Heart left ventricle (tissue), 13 donors: ENCODE measurements at regions not wholly inside any gene's neighbourhood (a gene's known extent, or its start where the extent isn't known, plus 50 kb on each side); places are given as distances from the start of the nearest gene placed in this dataset.

ENCODE experiments used
- CTCF ChIP-seq, 12 donors: fragments of 200-600 bp; sonication (generic) in 4 of 12; IDR thresholded peaks; one replicate each; pipeline versions ENCODE4 v1.5.0 to v1.8.0; 2018 to 2022; ENCODE audit warnings: antibody characterized with exemption in 12 of 12, mild to moderate bottlenecking in 5 of 12
- POLR2A ChIP-seq, 2 donors: fragments of 450-650 bp; IDR thresholded peaks; one replicate each; pipeline ENCODE4 v1.6.1; 2017; ENCODE audit warnings: antibody characterized with exemption in 2 of 2, mild to moderate bottlenecking in 2 of 2, moderate library complexity in 2 of 2
- donor health status: ischemic (EF 13 %, LVEDD 7.1; RV severe dilation, severe dysfunction).
- donor health status: DM: no; HTN: yes; CAD: no.
- donor health status: DM: no; HTN: no; CAD: no.
- donor health status: ischemic (EF 25% LVEDD 6.9; RV normal size, moderate dysfunction).
- donor health status: ischemic (EF 25% LVEDD 5.7; RV mildly dilated, moderate dysfunction).
- donor health status: ischemic (EF 35%, LVEDD 5.7; RV mildly dilated, moderate dysfunction).
- donor health status: nonischemic (EF 11% LVEDD 7.7; RV severe dilation, severe dysfunction).
- donor health status: DM: yes; HTN: yes; CAD: no.
- donor health status: PGD.
- donor health status: ischemic (EF 29% LVEDD 5.4; RV normal size, mild dysfunction).
- donor health status: nonischemic (EF 23%, LVEDD 6.1; RV moderate dilation, normal function).

GRCh38 chr11:70523384-70524095 is 125.2 kb downstream of the CTTN start:
- TF ChIP-seq CTCF (IDR thresholded peaks at IDR 0.05) (no peak), POLR2A (IDR thresholded peaks at IDR 0.05) (no peak)
